NCI-H774 (cell line): ENCODE measurements at regions not wholly inside any gene's neighbourhood (a gene's known extent, or its start where the extent isn't known, plus 50 kb on each side); places are given as distances from the start of the nearest gene placed in this dataset.

ENCODE experiments used
- DNase-seq: peaks from one replicate; lab custom pipeline; 2025; lab: John Stamatoyannopoulos, UW

GRCh38 chr14:26304056-26304455, 293.8 kb downstream of the NOVA1 start:
- DNase-seq, result no peak

- DNase-seq, result no peak
Observed at GRCh38 chr14:26293909-26294308, 303.9 kb downstream of the NOVA1 start.

- no peak for DNase-seq
Observed at GRCh38 chr14:26289891-26290486, 307.8 kb downstream of the NOVA1 start.

- DNase-seq, result no peak
Observed at GRCh38 chr14:26286913-26287205, 311.0 kb downstream of the NOVA1 start.

- no peak for DNase-seq
Observed at GRCh38 chr14:26286081-26286912, 311.5 kb downstream of the NOVA1 start.

GRCh38 chr14:26282578-26282977, 315.3 kb downstream of the NOVA1 start:
- DNase-seq, result no peak

GRCh38 chr14:26282011-26282410, 315.8 kb downstream of the NOVA1 start:
- DNase-seq, result peak; percentile 90

- peak; percentile 80 for DNase-seq
Observed at GRCh38 chr14:26281280-26281998, 316.4 kb downstream of the NOVA1 start.

- no peak for DNase-seq
Observed at GRCh38 chr14:26276757-26277156, 321.1 kb downstream of the NOVA1 start.

- DNase-seq, result no peak
Observed at GRCh38 chr14:26265170-26265685, 332.6 kb downstream of the NOVA1 start.

- DNase-seq, result no peak
Observed at GRCh38 chr14:26261368-26262122, 336.3 kb downstream of the NOVA1 start.

- DNase-seq, result no peak
Observed at GRCh38 chr14:26255213-26255612, 342.6 kb downstream of the NOVA1 start.

- DNase-seq, result no peak
Observed at GRCh38 chr14:26252176-26252575, 345.7 kb downstream of the NOVA1 start.

GRCh38 chr14:26233118-26233517, 364.7 kb downstream of the NOVA1 start:
- DNase-seq, result no peak

- no peak for DNase-seq
Observed at GRCh38 chr14:26218861-26219260, 379.0 kb downstream of the NOVA1 start.

GRCh38 chr14:26217778-26218177, 380.1 kb downstream of the NOVA1 start:
- DNase-seq, result no peak

GRCh38 chr14:26216786-26217185, 381.0 kb downstream of the NOVA1 start:
- no peak for DNase-seq

- DNase-seq, result no peak
Observed at GRCh38 chr14:26213846-26214575, 383.8 kb downstream of the NOVA1 start.

GRCh38 chr14:26209699-26210098, 388.1 kb downstream of the NOVA1 start:
- no peak for DNase-seq

- no peak for DNase-seq
Observed at GRCh38 chr14:26206640-26207039, 391.2 kb downstream of the NOVA1 start.

GRCh38 chr14:26204728-26205479, 392.9 kb downstream of the NOVA1 start:
- no peak for DNase-seq
